Activated naive CD4-positive, alpha-beta T cell treated with anti-CD3 and anti-CD28 coated beads for 36 hours (primary cell): ENCODE measurements at regions not wholly inside any gene's neighbourhood (a gene's known extent, or its start where the extent isn't known, plus 50 kb on each side); places are given as distances from the start of the nearest gene placed in this dataset.
"Not testable (repeated sequence)": the region's sequence is repeated elsewhere in the genome, so short reads cannot be mapped to it uniquely, and the experiment has no call there.

Experiments used
- CTCF ChIA-PET: fragments of 350-600 bp; sonication (Branson Sonifier 250); formaldehyde crosslinking; loops from one replicate; lab custom pipeline; 2021; ENCODE audit warnings: antibody characterized with exemption; lab: Charles Lee
- DNase-seq: peaks from one replicate; pipeline ENCODE4 v3.0.0-alpha.2; 2020
- H3K27ac Mint-ChIP-seq: one replicate; pipeline ENCODE4 v1.8.0; 2021; ENCODE audit warnings: mild to moderate bottlenecking, mixed read lengths
- H3K27me3 Mint-ChIP-seq: one replicate; pipeline ENCODE4 v1.8.0; 2021; ENCODE audit warnings: low read depth, mixed read lengths
- H3K36me3 Mint-ChIP-seq: one replicate; pipeline ENCODE4 v1.8.0; 2021; ENCODE audit warnings: low read depth, mixed read lengths
- H3K4me1 Mint-ChIP-seq: one replicate; pipeline ENCODE4 v1.8.0; 2021; ENCODE audit warnings: low read depth, mixed read lengths
- H3K4me3 Mint-ChIP-seq: one replicate; pipeline ENCODE4 v1.8.0; 2021; ENCODE audit warnings: mild to moderate bottlenecking, moderate library complexity, mixed read lengths
- H3K9me3 Mint-ChIP-seq: one replicate; pipeline ENCODE4 v1.8.0; 2021; ENCODE audit warnings: mixed read lengths
- intact Hi-C: fragments of 100-400 bp; cut with micrococcal nuclease; formaldehyde crosslinking; loops from one replicate; pipeline ENCODE4 v1.15.1; 2023

GRCh38 chr17:15802917-15803316 lies 70.8 kb downstream of the TBC1D26 start:
- H3K4me3 Mint-ChIP-seq, H3K4me1 Mint-ChIP-seq, intact Hi-C loops, CTCF ChIA-PET, H3K36me3 Mint-ChIP-seq, H3K9me3 Mint-ChIP-seq, DNase-seq, H3K27me3 Mint-ChIP-seq, H3K27ac Mint-ChIP-seq: not testable (repeated sequence)

GRCh38 chr17:15806825-15807224 lies 74.7 kb downstream of the TBC1D26 start:
- CTCF ChIA-PET = interaction anchor here (0.7 kb wide), 1 partner anchor 453 kb away, joined by 6 read pairs; no protein-coding TSS in a partner anchor
- H3K27me3 Mint-ChIP-seq, H3K4me3 Mint-ChIP-seq, DNase-seq, H3K4me1 Mint-ChIP-seq, H3K27ac Mint-ChIP-seq, H3K36me3 Mint-ChIP-seq, H3K9me3 Mint-ChIP-seq, intact Hi-C loops: not testable (repeated sequence)

- CTCF ChIA-PET, intact Hi-C loops, H3K9me3 Mint-ChIP-seq, H3K27me3 Mint-ChIP-seq, DNase-seq, H3K36me3 Mint-ChIP-seq, H3K4me3 Mint-ChIP-seq, H3K4me1 Mint-ChIP-seq, H3K27ac Mint-ChIP-seq: not testable (repeated sequence)
These were observed 81.3 kb downstream of the TBC1D26 start for GRCh38 chr17:15813388-15813787.

- CTCF ChIA-PET, H3K36me3 Mint-ChIP-seq, H3K4me1 Mint-ChIP-seq, DNase-seq, intact Hi-C loops, H3K27ac Mint-ChIP-seq, H3K27me3 Mint-ChIP-seq, H3K9me3 Mint-ChIP-seq, H3K4me3 Mint-ChIP-seq: not testable (repeated sequence)
These were observed 81.9 kb downstream of the TBC1D26 start for GRCh38 chr17:15814003-15814402.

- H3K27me3 Mint-ChIP-seq, intact Hi-C loops, CTCF ChIA-PET, H3K4me3 Mint-ChIP-seq, H3K27ac Mint-ChIP-seq, DNase-seq, H3K36me3 Mint-ChIP-seq, H3K9me3 Mint-ChIP-seq, H3K4me1 Mint-ChIP-seq: not testable (repeated sequence)
These were observed 85.8 kb downstream of the TBC1D26 start for GRCh38 chr17:15817861-15818260.

GRCh38 chr17:15822280-15822679 lies 90.2 kb downstream of the TBC1D26 start:
- CTCF ChIA-PET, H3K36me3 Mint-ChIP-seq, H3K27me3 Mint-ChIP-seq, DNase-seq, H3K4me1 Mint-ChIP-seq, H3K27ac Mint-ChIP-seq, H3K4me3 Mint-ChIP-seq, H3K9me3 Mint-ChIP-seq, intact Hi-C loops: not testable (repeated sequence)

GRCh38 chr17:15828727-15829314 lies 96.7 kb downstream of the TBC1D26 start:
- DNase-seq = peak; percentile 84
- CTCF ChIA-PET = interaction anchor here (1.1 to 1.5 kb wide), 2 partner anchors 130 to 167 kb away, joined by 3 read pairs; no protein-coding TSS in a partner anchor
- not testable (repeated sequence) for H3K9me3 Mint-ChIP-seq, H3K27ac Mint-ChIP-seq, H3K27me3 Mint-ChIP-seq, H3K36me3 Mint-ChIP-seq, H3K4me3 Mint-ChIP-seq
- H3K4me1 Mint-ChIP-seq = peaks cover 26% of the 10 kb centered on the region
- intact Hi-C loops = loop anchor here (1.0 to 5.0 kb wide), 2 partner anchors 169 to 693 kb away; no protein-coding TSS in a partner anchor

- peaks cover 28% of the 10 kb centered on the region for H3K4me1 Mint-ChIP-seq
- H3K36me3 Mint-ChIP-seq, H3K27me3 Mint-ChIP-seq, DNase-seq, CTCF ChIA-PET, intact Hi-C loops, H3K27ac Mint-ChIP-seq, H3K9me3 Mint-ChIP-seq, H3K4me3 Mint-ChIP-seq: not testable (repeated sequence)
These were observed 98.1 kb downstream of the TBC1D26 start for GRCh38 chr17:15830221-15830620.

GRCh38 chr17:15831182-15831581 lies 99.1 kb downstream of the TBC1D26 start:
- not testable (repeated sequence) for H3K9me3 Mint-ChIP-seq, H3K27ac Mint-ChIP-seq, H3K4me3 Mint-ChIP-seq, H3K27me3 Mint-ChIP-seq, H3K36me3 Mint-ChIP-seq
- H3K4me1 Mint-ChIP-seq = peaks cover 28% of the 10 kb centered on the region
- DNase-seq = peak; percentile 44
- CTCF ChIA-PET = interaction anchor here (0.6 kb wide), 1 partner anchor 155 kb away, joined by 3 read pairs; no protein-coding TSS in a partner anchor
- intact Hi-C loops = loop anchor here (1.0 kb wide), 1 partner anchor 128 kb away; no protein-coding TSS in a partner anchor

- H3K36me3 Mint-ChIP-seq, H3K4me3 Mint-ChIP-seq, H3K27me3 Mint-ChIP-seq, intact Hi-C loops, H3K27ac Mint-ChIP-seq, H3K9me3 Mint-ChIP-seq, CTCF ChIA-PET: not testable (repeated sequence)
- DNase-seq = peak; percentile 14
- H3K4me1 Mint-ChIP-seq = peaks cover 28% of the 10 kb centered on the region
These were observed 100.9 kb downstream of the TBC1D26 start for GRCh38 chr17:15832921-15833480.

- CTCF ChIA-PET, H3K9me3 Mint-ChIP-seq, DNase-seq, H3K27me3 Mint-ChIP-seq, intact Hi-C loops, H3K36me3 Mint-ChIP-seq, H3K27ac Mint-ChIP-seq, H3K4me3 Mint-ChIP-seq: not testable (repeated sequence)
- peaks cover 26% of the 10 kb centered on the region for H3K4me1 Mint-ChIP-seq
These were observed 101.8 kb downstream of the TBC1D26 start for GRCh38 chr17:15833890-15834289.

GRCh38 chr17:15835481-15835880 lies 103.4 kb downstream of the TBC1D26 start:
- DNase-seq, H3K27me3 Mint-ChIP-seq, CTCF ChIA-PET, H3K9me3 Mint-ChIP-seq, H3K27ac Mint-ChIP-seq, H3K36me3 Mint-ChIP-seq, intact Hi-C loops, H3K4me3 Mint-ChIP-seq: not testable (repeated sequence)
- H3K4me1 Mint-ChIP-seq = peaks cover 23% of the 10 kb centered on the region

- intact Hi-C loops, H3K4me3 Mint-ChIP-seq, H3K9me3 Mint-ChIP-seq, H3K27me3 Mint-ChIP-seq, DNase-seq, H3K36me3 Mint-ChIP-seq, H3K27ac Mint-ChIP-seq, CTCF ChIA-PET: not testable (repeated sequence)
- H3K4me1 Mint-ChIP-seq = peaks cover 18% of the 10 kb centered on the region
These were observed 104.3 kb downstream of the TBC1D26 start for GRCh38 chr17:15836249-15836982.
